ENCODE measurements at regions not wholly inside any gene's neighbourhood (a gene's known extent, or its start where the extent isn't known, plus 50 kb on each side); places are given as distances from the start of the nearest gene placed in this dataset.

- Histone ChIP-seq H3K4me3 (no peak overlapping the region), H3K4me2 (no peak overlapping the region), H3K9me3 (ENCODE audit: low read depth) (no peaks in the 10 kb centered on the region), H4K20me1 (ENCODE audit: insufficient read depth, poor library complexity, severe bottlenecking) (no peaks in the 10 kb centered on the region), H2AFZ (no peak overlapping the region), H3K27me3 (no peaks in the 10 kb centered on the region), H3K27ac (no peak overlapping the region), H3K4me1 (ENCODE audit: insufficient read depth) (peaks cover 7% of the 10 kb centered on the region), H3K36me3 (replicated peaks; ENCODE audit: insufficient read depth, low read depth) (no peaks in the 10 kb centered on the region), H3K9me2 (replicated peaks; ENCODE audit: insufficient read depth) (no peaks in the 10 kb centered on the region), H3K79me2 (no peaks in the 10 kb centered on the region)
- no peak for DNase-seq (ENCODE audit: low spot score)
- no peak for TF ChIP-seq EZH2phosphoT487 (IDR thresholded peaks at IDR 0.05; ENCODE audit: low read depth, severe bottlenecking, unreplicated experiment)
- no peak for TF ChIP-seq EZH2 (IDR thresholded peaks at IDR 0.05; ENCODE audit: borderline replicate concordance)
- TF ChIP-seq CTCF (IDR thresholded peaks at IDR 0.05; ENCODE audit: poor library complexity) = no peak
- WGBS (ENCODE audit: low lambda C conversion rate, missing lambda C conversion rate) = 74% methylated on average over 7 of the region's 7 CpGs
Observed at GRCh38 chr16:73875996-73876690, 420.5 kb upstream of the PSMD7 start.

DNA sequence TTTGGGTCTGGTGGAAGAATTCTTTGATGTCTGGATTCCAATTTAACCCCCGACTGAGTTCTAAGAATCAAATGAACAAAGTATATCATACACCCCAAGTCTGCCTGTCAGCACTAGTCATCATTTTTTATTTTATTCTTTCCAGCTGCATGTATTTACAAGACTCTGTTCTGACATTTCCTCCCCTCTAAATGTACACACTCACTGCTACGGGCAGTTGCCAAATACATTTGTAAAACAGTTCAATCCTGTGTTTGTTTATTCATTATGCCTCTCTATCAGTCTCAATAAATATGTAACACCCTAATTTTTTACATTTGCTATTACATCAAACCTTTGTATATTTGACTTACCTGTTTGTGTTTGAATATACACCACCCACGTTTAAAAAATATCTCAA, 422.3 kb upstream of the PSMD7 start:
- H2AFZ ChIP-seq = no peak overlapping the region
- TF ChIP-seq EZH2 (IDR thresholded peaks at IDR 0.05; ENCODE audit: borderline replicate concordance) (no peak), EZH2phosphoT487 (IDR thresholded peaks at IDR 0.05; ENCODE audit: low read depth, severe bottlenecking, unreplicated experiment) (no peak)
- H3K4me2 ChIP-seq = no peak overlapping the region
- WGBS (ENCODE audit: low lambda C conversion rate, missing lambda C conversion rate) = 32% methylated on average over 3 of the region's 3 CpGs
- H3K27me3 ChIP-seq = no peaks in the 10 kb centered on the region
- H3K36me3 ChIP-seq (replicated peaks; ENCODE audit: insufficient read depth, low read depth) = no peaks in the 10 kb centered on the region
- H3K9me2 ChIP-seq (replicated peaks; ENCODE audit: insufficient read depth) = no peaks in the 10 kb centered on the region
- no peaks in the 10 kb centered on the region for H3K79me2 ChIP-seq
- H3K4me1 ChIP-seq (ENCODE audit: insufficient read depth) = peaks cover 7% of the 10 kb centered on the region
- no peaks in the 10 kb centered on the region for H4K20me1 ChIP-seq (ENCODE audit: insufficient read depth, poor library complexity, severe bottlenecking)
- H3K4me3 ChIP-seq = no peak overlapping the region
- no peak overlapping the region for H3K27ac ChIP-seq
- DNase-seq (ENCODE audit: low spot score) = no peak
- no peaks in the 10 kb centered on the region for H3K9me3 ChIP-seq (ENCODE audit: low read depth)

GRCh38 chr16:73873643-73874042, 423.0 kb upstream of the PSMD7 start:
- Histone ChIP-seq H3K4me2 (no peak overlapping the region), H3K36me3 (replicated peaks; ENCODE audit: insufficient read depth, low read depth) (no peaks in the 10 kb centered on the region), H3K79me2 (no peaks in the 10 kb centered on the region), H3K27me3 (no peaks in the 10 kb centered on the region), H2AFZ (no peak overlapping the region), H3K9me3 (ENCODE audit: low read depth) (no peaks in the 10 kb centered on the region), H3K9me2 (replicated peaks; ENCODE audit: insufficient read depth) (no peaks in the 10 kb centered on the region), H4K20me1 (ENCODE audit: insufficient read depth, poor library complexity, severe bottlenecking) (no peaks in the 10 kb centered on the region), H3K4me3 (no peak overlapping the region), H3K4me1 (ENCODE audit: insufficient read depth) (peaks cover 7% of the 10 kb centered on the region), H3K27ac (no peak overlapping the region)
- DNase-seq (ENCODE audit: low spot score) = no peak
- TF ChIP-seq EZH2phosphoT487 (IDR thresholded peaks at IDR 0.05; ENCODE audit: low read depth, severe bottlenecking, unreplicated experiment) = no peak
- no peak for TF ChIP-seq CTCF (IDR thresholded peaks at IDR 0.05; ENCODE audit: poor library complexity)
- TF ChIP-seq EZH2 (IDR thresholded peaks at IDR 0.05; ENCODE audit: borderline replicate concordance) = no peak
- 11% methylated on average over 2 of the region's 2 CpGs for WGBS (ENCODE audit: low lambda C conversion rate, missing lambda C conversion rate)

- no peak overlapping the region for H3K4me2 ChIP-seq
- no peak overlapping the region for H3K27ac ChIP-seq
- no peaks in the 10 kb centered on the region for H3K9me2 ChIP-seq (replicated peaks; ENCODE audit: insufficient read depth)
- no peak overlapping the region for H2AFZ ChIP-seq
- H3K36me3 ChIP-seq (replicated peaks; ENCODE audit: insufficient read depth, low read depth) = no peaks in the 10 kb centered on the region
- peaks cover 7% of the 10 kb centered on the region for H3K4me1 ChIP-seq (ENCODE audit: insufficient read depth)
- DNase-seq (ENCODE audit: low spot score) = no peak
- H3K79me2 ChIP-seq = no peaks in the 10 kb centered on the region
- TF ChIP-seq CTCF (IDR thresholded peaks at IDR 0.05; ENCODE audit: poor library complexity) (no peak), EZH2phosphoT487 (IDR thresholded peaks at IDR 0.05; ENCODE audit: low read depth, severe bottlenecking, unreplicated experiment) (no peak), EZH2 (IDR thresholded peaks at IDR 0.05; ENCODE audit: borderline replicate concordance) (no peak)
- no peaks in the 10 kb centered on the region for H4K20me1 ChIP-seq (ENCODE audit: insufficient read depth, poor library complexity, severe bottlenecking)
- no peaks in the 10 kb centered on the region for H3K9me3 ChIP-seq (ENCODE audit: low read depth)
- no peak overlapping the region for H3K4me3 ChIP-seq
- WGBS (ENCODE audit: low lambda C conversion rate, missing lambda C conversion rate) = no CpG with 5 or more reads among the region's 8 CpGs
- no peaks in the 10 kb centered on the region for H3K27me3 ChIP-seq
Observed at GRCh38 chr16:73872856-73873255, 423.8 kb upstream of the PSMD7 start.
